Sigmoid colon (tissue), 4 donors: ENCODE measurements at regions not wholly inside any gene's neighbourhood (a gene's known extent, or its start where the extent isn't known, plus 50 kb on each side); places are given as distances from the start of the nearest gene placed in this dataset.

Experiments
- EP300 ChIP-seq, 4 donors: sonication (generic); formaldehyde crosslinking; IDR thresholded peaks; one replicate each; pipeline ENCODE4 v1.6.1; 2017; ENCODE audit warnings: antibody characterized with exemption in 4 of 4
- POLR2A ChIP-seq, 2 donors: fragments of 450-650 bp; IDR thresholded peaks; one replicate each; pipeline ENCODE4 v1.6.1; 2016; ENCODE audit warnings: antibody characterized with exemption in 2 of 2, mild to moderate bottlenecking in 2 of 2, moderate library complexity in 2 of 2
- TF ChIP-seq, protein P1 (sequence below), 4 experiments: fragments of 450-650 bp in 3 of 4; fragments of 200-600 bp in 1 of 4; IDR thresholded peaks; one replicate each; pipeline ENCODE4 v1.5.1; 2016 to 2019; ENCODE audit warnings: antibody characterized with exemption in 4 of 4, mild to moderate bottlenecking in 3 of 4, moderate library complexity in 2 of 4

- TF ChIP-seq, protein P1, sequence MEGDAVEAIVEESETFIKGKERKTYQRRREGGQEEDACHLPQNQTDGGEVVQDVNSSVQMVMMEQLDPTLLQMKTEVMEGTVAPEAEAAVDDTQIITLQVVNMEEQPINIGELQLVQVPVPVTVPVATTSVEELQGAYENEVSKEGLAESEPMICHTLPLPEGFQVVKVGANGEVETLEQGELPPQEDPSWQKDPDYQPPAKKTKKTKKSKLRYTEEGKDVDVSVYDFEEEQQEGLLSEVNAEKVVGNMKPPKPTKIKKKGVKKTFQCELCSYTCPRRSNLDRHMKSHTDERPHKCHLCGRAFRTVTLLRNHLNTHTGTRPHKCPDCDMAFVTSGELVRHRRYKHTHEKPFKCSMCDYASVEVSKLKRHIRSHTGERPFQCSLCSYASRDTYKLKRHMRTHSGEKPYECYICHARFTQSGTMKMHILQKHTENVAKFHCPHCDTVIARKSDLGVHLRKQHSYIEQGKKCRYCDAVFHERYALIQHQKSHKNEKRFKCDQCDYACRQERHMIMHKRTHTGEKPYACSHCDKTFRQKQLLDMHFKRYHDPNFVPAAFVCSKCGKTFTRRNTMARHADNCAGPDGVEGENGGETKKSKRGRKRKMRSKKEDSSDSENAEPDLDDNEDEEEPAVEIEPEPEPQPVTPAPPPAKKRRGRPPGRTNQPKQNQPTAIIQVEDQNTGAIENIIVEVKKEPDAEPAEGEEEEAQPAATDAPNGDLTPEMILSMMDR (IDR thresholded peaks at IDR 0.05): no peak
- TF ChIP-seq POLR2A (IDR thresholded peaks at IDR 0.05): no peak
- TF ChIP-seq EP300 (IDR thresholded peaks at IDR 0.05): no peak
These were observed 111.5 kb upstream of the FSTL4 start for GRCh38 chr5:133723651-133724366.
